ENCODE measurements at regions not wholly inside any gene's neighbourhood (a gene's known extent, or its start where the extent isn't known, plus 50 kb on each side); places are given as distances from the start of the nearest gene placed in this dataset.
"Not testable (repeated sequence)": the region's sequence is repeated elsewhere in the genome, so short reads cannot be mapped to it uniquely, and the experiment has no call there.

DNA sequence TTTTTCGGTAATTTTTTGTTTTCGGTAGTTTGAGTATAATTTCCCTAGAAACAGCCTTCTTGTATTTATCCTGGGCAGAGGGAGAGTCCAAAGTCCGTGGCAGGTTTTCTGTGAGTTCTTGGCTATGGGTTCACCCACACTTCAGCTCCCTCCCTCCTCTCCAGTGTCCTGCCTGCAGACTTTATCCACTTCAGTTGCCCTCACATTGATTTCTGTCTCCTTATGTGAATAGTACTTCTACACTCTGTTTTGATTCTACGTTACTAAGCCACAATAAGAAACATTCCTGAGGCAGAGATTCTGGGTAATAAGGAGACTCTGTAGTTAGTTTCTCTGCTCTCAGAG is 868.6 kb downstream of the METTL15 start:
- DNase-seq (ENCODE audit: low spot score): peak; percentile 13

GRCh38 chr11:28976012-28976800 is 868.0 kb downstream of the METTL15 start:
- no peak for DNase-seq (ENCODE audit: low spot score)

DNA sequence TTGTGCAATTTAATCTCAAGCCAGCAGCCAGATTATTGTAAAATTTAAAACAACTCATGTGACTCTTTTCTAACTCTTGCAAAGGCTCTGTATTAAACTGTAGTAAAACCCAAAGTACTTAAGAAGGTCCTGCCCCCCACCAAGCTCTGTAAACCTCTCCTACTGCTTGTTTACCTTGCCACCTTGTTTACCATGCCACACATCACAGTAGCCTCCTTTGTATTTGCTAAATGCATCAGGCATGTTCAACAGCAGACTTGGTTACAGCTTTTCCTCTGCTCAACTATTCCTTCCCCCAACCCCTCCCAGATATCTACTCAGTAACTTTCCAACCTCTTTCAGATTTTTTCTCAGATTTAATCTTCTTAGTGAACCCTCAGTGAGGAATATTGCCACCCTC is 861.6 kb downstream of the METTL15 start:
- DNase-seq (ENCODE audit: low spot score): no peak

GRCh38 chr11:28966951-28967350 is 858.8 kb downstream of the METTL15 start:
- DNase-seq (ENCODE audit: low spot score): no peak

GRCh38 chr11:28965819-28966218 is 857.6 kb downstream of the METTL15 start:
- no peak for DNase-seq (ENCODE audit: low spot score)

DNA sequence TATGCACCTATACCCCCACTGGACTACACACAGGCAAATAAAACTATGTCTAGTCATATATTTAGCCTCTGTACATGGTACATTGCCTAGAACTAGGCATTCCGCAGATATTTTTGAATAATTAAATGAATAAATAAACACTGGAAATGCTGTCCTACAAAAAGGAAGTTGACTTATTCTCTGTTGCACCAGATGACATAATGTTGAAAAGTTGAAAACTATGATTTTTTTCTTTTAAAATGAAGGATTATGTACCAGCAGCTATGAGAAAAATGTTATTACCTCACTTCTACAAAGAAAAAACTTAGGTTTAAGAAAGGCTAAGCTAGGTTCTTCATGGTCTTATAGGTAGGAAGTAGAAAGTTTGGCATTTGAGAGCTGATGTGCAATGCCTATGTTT is 856.6 kb downstream of the METTL15 start:
- no peak for DNase-seq (ENCODE audit: low spot score)

- DNase-seq (ENCODE audit: low spot score): peak; percentile 50
These were observed 855.0 kb downstream of the METTL15 start for GRCh38 chr11:28963187-28963586.

DNA sequence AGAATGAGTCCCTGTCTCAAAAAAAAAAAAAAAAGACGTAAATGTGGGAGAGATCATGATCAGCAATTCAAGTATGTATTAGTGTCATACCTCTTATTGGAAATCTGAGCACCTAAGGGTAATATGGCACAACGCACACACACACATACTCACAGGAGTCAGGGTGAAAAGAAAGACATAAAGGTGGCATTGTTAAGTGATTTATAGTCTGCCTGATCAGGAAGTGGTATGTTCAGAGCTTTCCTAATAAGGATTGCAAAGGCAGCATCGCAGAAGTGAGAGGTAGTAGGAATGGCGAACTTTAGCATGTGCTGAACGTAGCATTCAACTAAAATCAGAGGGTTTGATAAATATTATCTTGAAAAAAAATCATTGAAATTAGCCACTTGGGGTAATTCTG is 854.3 kb downstream of the METTL15 start:
- DNase-seq (ENCODE audit: low spot score): no peak

DNA sequence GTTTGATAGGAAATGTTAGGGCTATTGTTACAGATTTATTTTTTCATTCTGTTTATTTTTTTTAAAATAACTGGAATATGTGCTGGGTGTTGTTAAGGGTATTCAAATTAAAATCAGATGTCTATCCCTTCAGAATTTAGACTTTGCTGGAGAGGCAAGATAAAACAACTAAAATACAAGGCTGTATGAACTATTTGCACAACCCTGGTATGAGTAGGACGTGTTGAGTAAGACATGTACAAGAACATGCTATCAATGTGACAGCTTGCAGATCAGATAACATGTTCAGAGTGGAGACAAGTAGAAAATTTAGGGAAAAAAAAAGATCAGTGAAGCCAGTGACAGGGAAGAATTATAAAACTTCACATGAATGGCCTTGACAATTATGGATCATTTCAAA is 853.5 kb downstream of the METTL15 start:
- no peak for DNase-seq (ENCODE audit: low spot score)

DNA sequence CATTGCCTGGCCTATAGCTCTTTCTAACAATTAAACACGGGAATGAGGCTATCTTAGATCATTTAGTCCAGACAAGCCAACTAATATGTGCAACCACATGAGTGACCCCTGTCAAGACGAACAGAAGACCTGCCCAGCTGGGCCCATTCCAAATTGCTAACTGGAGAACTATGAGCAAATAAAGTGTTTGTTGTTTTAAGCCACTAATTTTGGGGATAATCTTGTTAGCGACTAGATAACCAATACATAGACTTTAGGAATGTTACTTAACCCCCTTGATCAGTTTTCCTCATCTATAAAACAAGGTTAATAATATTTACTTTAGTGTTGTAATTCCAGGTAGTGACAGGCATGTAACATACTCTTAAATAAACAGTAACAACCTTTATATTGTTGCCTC is 848.3 kb downstream of the METTL15 start:
- DNase-seq (ENCODE audit: low spot score): no peak

DNA sequence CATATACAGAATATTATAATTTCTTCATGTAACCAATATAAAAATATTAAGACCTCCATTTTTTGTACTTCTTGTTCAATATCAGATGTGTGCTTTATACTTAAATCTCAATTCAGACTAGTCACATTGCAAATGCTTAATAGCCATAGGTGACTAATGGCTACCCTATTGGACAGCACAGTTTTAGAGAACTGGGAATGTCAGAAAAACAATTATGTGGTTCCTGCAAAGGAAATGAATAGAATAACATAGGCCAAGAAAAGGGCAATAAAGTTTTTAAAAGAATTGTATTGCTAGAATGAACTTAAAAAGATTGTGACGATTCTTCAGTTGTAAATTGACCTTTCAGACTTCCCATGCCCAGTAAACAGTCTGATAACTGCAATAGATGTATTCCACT is 843.0 kb downstream of the METTL15 start:
- no peak for DNase-seq (ENCODE audit: low spot score)

GRCh38 chr11:28939381-28939780 is 831.2 kb downstream of the METTL15 start:
- peak; percentile 20 for DNase-seq (ENCODE audit: low spot score)

DNA sequence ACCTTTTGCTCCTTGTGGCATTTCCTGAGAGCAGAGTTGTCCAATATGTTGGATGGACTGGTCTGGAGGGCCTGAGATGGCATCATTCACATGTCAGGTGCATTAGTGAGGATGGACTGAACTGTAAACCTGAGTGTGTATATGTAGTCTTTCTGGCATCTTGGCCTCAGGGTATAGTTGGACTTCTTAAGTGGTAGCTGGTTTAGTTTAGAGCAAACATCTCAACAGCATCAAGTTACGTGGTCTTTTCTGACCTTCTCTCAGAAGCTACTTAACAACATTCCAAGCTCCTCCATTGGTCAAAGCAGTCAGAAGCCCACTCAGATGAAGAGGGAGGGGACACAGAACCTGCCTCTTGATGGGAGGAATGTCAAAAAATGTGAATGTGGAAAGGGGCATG is 829.9 kb downstream of the METTL15 start:
- DNase-seq (ENCODE audit: low spot score): no peak

DNA sequence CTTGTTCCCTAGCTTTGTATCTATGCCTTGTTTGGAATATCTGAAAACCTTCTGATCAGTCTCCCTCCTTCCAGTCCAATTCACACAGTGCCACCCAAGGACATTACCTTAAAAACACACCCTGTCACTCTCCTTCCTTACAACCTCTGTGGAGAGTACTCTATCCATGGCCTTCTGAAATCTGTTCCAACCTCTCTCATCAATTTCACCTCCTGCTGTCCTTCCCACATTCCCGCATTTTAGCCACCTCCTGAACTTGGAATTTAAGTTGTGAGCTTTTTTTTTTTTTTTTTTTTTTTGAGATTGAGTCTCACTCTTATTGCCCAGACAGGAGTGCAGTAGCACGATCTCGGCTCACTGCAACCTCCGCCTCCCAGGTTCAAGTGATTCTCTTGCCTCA is 824.8 kb downstream of the METTL15 start:
- DNase-seq (ENCODE audit: low spot score): no peak

DNA sequence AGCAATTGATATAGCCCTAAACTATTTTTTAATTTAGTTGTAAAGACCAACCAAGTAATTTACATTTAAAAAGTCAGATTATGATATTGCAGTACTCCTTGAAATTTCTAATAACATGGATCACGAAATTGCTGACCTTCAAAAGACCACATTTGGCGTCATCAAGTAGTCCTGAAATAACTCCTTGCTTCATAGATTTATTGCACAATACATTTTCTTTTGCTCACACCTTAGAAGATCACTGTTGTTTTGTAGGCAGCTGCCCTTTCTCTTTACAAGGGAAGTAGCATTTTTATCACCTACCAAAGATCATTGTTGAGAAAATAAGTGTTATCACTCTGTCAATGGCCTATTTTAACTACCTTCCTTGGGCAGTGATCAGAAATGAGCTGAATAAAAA is 815.8 kb downstream of the METTL15 start:
- DNase-seq (ENCODE audit: low spot score): no peak

- DNase-seq (ENCODE audit: low spot score): no peak
These were observed 814.3 kb downstream of the METTL15 start for GRCh38 chr11:28922386-28922981.

GRCh38 chr11:28919194-28919593 is 811.0 kb downstream of the METTL15 start:
- DNase-seq (ENCODE audit: low spot score): no peak

DNA sequence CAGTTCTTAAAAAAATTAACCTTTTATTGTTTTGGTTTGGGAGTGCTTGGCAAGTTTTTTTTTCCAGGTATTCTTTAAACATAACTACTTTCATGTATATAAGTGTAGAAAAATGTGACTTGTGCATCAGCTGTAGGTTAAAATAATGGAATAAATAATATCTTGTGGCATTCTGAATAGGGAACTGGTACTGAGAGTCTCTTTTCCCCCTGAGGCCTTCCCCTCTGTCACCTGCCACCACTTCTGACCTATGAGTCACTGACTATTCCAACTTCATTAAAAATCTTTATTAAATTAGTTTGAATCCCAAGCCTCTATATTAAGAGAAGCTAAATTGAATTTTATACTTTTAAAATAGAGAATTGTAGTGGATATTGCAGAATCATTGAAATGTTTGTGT is 805.7 kb downstream of the METTL15 start:
- no peak for DNase-seq (ENCODE audit: low spot score)

- DNase-seq (ENCODE audit: low spot score): no peak
These were observed 803.6 kb downstream of the METTL15 start for GRCh38 chr11:28911829-28912228.

GRCh38 chr11:28910926-28911325 is 802.7 kb downstream of the METTL15 start:
- no peak for DNase-seq (ENCODE audit: low spot score)

DNA sequence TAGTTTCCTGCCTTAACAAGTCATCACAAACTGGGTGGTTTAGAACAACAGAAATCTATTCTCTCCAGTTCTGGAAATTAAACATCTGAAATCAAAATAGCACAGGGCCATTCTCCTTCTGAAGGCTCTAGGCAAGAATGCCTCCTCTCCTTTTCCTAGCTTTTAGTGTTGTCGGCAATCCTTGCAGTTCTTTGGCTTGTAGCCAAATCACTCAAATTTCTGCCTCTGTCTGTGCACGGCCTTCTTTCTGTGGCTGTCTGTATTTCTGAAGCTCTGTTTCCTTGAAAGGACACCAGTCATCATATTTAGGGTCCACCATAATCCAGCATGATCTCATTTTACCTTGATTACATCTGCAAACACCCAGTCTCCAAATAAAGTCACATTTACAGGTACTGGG is 795.5 kb downstream of the METTL15 start:
- DNase-seq (ENCODE audit: low spot score): no peak

GRCh38 chr11:28900427-28900826 is 792.2 kb downstream of the METTL15 start:
- DNase-seq (ENCODE audit: low spot score): no peak

GRCh38 chr11:28899706-28900105 is 791.5 kb downstream of the METTL15 start:
- no peak for DNase-seq (ENCODE audit: low spot score)

- not testable (repeated sequence) for DNase-seq (ENCODE audit: low spot score)
These were observed 782.4 kb downstream of the METTL15 start for GRCh38 chr11:28890601-28891040.

All from AG20443 (cell line).